Testis (tissue), 2 donors: ENCODE measurements at regions not wholly inside any gene's neighbourhood (a gene's known extent, or its start where the extent isn't known, plus 50 kb on each side); places are given as distances from the start of the nearest gene placed in this dataset.

Experiments used
- POLR2A ChIP-seq: fragments of 450-650 bp; IDR thresholded peaks from one replicate; pipeline ENCODE4 v1.6.1; 2017; ENCODE audit warnings: antibody characterized with exemption, mild to moderate bottlenecking, moderate library complexity
- TF ChIP-seq, protein P1 (sequence below), 3 experiments: fragments of 450-650 bp in 2 of 3; fragments of 200-600 bp in 1 of 3; sonication (generic) in 1 of 3; IDR thresholded peaks; one replicate each; pipeline ENCODE4 v1.5.1; 2016 to 2019; ENCODE audit warnings: antibody characterized with exemption in 3 of 3, mild to moderate bottlenecking in 2 of 3, moderate library complexity in 1 of 3

DNA sequence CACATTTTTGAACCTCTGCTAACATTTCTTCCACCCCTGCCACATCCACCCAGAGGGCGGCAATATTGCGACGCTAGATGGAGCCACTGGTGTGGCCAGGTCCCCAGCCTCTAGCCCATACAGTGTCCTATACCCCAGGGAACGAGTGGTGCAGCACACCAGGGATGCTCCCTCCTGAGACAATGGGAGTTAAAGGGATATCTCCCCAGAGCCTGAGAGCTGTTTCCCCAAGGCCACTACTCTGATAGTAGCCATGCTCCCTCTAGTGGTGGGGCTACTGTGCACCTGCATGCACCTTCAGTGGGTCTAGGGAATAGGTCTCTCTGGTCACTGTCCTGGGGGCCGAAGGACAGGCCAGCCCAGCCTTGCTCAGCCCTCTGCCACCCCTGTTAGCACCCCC is 336.4 kb upstream of the FSHR start:
- TF ChIP-seq, protein P1, sequence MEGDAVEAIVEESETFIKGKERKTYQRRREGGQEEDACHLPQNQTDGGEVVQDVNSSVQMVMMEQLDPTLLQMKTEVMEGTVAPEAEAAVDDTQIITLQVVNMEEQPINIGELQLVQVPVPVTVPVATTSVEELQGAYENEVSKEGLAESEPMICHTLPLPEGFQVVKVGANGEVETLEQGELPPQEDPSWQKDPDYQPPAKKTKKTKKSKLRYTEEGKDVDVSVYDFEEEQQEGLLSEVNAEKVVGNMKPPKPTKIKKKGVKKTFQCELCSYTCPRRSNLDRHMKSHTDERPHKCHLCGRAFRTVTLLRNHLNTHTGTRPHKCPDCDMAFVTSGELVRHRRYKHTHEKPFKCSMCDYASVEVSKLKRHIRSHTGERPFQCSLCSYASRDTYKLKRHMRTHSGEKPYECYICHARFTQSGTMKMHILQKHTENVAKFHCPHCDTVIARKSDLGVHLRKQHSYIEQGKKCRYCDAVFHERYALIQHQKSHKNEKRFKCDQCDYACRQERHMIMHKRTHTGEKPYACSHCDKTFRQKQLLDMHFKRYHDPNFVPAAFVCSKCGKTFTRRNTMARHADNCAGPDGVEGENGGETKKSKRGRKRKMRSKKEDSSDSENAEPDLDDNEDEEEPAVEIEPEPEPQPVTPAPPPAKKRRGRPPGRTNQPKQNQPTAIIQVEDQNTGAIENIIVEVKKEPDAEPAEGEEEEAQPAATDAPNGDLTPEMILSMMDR (IDR thresholded peaks at IDR 0.05) = peak in 1 of 3 experiments; percentile 30
- no peak for TF ChIP-seq POLR2A
